CD1c-positive myeloid dendritic cell (primary cell): ENCODE measurements at regions not wholly inside any gene's neighbourhood (a gene's known extent, or its start where the extent isn't known, plus 50 kb on each side); places are given as distances from the start of the nearest gene placed in this dataset.
"Not testable (repeated sequence)": the region's sequence is repeated elsewhere in the genome, so short reads cannot be mapped to it uniquely, and the experiment has no call there.

Source experiments
- DNase-seq: peaks from one replicate; pipeline ENCODE4 v3.0.0-alpha.2; 2016; ENCODE audit errors: extremely low spot score

DNA sequence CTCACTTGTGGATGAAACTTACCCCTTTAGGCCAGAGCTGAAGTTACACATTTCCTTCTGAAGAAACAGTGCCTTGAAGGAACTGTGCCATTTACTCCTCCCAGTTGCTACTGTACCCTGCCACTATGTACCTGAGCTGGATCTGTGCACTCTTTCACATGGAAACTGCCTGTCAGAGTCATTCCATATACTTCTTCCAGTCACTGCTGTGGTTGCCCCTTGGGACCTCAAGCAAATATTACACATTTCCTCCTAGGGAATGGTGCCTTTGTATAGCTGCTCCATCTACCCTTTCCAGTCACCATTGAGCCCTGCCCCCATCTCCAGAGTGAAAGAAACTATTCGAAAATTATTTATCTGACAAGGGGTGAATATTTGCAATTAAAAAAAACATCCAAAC is 1328.3 kb downstream of the TECRL start:
- DNase-seq, result no peak

DNA sequence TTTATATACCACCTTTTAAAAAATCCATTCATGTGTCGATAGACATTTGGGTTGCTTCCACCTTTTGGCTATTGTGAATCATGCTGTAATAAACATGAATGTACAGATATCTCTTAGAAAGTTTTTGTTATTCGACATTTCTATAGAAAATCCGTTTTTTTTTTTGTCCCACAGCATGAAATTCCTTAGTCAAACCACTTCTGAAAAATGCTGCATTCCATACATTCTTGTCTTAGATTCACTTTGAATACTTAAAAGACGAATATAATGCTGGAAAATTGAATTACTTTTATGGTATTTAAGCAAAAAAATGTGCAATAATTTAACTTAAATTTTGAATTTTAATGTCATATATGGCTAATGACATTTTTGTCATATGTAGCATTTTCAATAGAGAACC is 1345.5 kb downstream of the TECRL start:
- DNase-seq, result no peak

DNA sequence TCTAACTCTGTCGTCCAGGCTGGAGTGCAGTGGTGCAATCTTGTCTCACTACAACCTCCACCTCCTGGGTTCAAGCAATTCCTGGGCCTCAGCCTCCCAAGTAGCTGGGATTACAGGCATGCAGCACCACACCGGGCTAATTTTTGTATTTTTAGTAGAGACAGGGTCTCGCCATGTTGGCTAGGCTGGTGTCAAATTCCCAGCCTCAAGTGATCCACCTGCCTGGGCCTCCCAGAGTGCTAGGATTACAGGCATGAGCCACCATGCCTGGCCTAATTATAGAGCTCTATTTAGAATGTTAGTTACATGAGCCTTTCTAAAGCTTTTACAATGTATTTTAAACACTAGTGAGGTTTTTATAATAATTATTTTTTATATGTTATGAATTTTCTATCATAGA is 1346.4 kb downstream of the TECRL start:
- DNase-seq, result not testable (repeated sequence)

DNA sequence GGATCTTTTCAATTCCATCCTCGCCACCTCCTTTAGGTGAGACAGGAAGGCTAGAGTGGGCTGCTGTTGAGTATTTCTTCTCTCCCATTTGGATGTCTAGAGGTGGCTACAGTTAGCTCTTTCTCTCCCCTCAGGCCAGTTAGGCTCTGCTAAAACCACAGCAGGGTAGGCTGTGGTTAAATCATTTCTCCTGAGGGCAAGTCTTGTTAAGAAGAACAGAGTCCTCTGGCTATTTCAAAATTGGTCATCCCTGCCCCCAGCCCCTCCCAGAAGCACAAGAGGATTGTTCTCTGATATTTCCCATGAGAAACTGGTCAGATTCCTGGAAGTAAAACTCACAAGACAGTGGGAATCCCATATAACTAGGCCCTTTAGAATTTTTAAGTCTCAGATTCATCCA is 1359.5 kb downstream of the TECRL start:
- no peak for DNase-seq

DNA sequence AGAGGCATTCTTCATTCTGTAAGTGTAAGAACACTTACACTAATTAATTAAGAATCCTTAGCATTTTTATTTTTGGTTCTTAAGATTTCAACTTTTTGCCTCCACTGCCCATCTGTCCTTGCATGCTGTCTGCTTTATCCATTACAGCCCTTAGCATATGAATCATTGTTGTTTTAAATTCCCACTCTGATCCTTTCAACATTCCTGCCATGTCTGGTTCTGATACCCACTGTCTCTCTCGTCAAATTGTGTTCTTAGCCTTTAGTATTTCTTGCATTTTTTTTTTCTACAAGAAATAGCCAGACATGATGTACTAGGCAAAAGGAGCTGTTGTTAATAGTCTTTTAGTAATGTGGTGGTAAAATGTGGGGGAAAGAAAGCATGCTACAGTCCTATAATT is 1360.0 kb downstream of the TECRL start:
- DNase-seq, result no peak

DNA sequence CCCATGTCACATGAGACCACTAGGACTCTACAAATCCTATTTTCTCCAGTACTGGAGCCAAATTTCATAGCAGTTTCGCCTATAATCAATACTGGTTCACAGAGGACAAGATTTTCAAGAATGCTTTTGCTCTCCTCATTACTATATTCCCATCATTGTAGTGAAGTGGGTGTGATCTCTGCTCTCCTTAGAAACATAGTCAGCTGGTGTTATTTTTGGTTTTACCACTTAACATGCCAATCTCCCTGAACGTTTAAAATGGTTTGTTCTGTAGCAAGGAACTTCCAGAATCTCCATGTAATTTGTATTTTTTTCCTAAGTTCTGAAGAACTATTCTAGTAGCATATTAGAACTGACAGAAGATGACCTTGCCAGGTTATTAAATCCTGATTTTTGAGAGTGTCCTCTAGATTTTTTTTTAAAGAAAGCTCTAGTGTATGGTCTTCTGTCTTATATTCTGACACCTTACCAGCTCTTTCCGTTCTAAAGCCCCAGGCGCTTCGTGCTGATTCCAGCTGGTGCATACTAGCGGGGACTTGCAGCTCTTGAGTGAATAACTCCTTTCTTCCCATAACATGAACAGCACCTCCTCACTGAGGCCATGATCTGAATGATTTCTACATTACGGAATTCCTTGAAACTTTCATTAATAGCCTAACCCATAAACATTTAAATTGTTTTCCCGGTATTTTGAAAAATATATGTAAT is 1372.9 kb downstream of the TECRL start:
- no peak for DNase-seq

DNA sequence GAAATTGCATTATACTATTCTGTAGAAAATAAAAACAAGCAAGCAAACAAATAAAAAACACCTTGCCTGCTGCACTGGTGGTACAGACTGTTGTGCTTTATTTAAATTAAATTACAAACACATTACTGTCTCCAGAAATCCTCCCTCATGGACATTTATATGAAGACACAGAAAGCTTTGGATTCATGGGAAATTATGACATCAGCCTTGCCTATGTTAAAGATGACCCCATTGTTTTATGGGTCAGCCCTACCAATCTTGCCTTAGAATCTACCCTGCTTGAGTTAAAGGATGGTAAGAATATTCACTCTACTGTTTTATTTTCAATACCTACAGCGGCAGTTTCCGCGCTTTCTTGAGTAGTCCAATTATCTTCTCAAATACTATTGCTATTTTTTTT is 1379.9 kb downstream of the TECRL start:
- DNase-seq, result no peak

DNA sequence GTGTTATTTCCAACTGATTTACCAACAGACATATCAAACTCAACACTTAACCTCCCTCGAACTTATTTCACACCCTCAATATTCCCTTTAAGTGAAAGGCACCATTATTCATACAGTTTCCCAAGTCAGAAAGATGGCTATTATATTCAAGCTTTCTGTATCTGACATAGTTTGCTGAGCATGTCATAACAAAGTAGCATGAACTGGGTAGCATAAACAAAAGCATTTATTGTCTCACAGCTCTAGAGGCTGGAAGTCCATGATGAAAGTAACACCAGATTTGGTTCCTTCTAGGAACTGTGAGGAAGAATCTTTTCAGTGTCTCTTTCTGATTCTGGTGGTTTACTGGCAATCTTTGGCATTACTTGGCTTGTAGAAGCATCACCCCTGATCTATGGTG is 1388.6 kb downstream of the TECRL start:
- no peak for DNase-seq

DNA sequence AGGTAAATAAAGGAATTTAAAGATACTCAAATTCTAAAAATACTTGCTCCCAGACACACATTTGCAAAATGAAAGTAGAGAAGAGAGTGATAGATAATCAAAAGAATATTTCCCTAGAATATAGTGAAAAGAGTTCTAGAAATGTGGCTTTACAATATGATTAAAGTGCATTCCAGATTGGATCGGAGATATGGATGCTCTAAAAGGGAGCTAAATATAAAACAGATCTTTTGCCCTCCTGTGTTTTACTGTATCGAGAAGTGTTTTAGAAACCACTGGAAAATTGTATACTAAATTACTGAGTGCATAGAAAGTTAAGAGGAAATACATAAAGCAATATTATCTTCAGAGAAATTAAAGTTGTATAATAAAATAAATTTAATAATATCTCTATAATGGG is 1392.0 kb downstream of the TECRL start:
- no peak for DNase-seq

DNA sequence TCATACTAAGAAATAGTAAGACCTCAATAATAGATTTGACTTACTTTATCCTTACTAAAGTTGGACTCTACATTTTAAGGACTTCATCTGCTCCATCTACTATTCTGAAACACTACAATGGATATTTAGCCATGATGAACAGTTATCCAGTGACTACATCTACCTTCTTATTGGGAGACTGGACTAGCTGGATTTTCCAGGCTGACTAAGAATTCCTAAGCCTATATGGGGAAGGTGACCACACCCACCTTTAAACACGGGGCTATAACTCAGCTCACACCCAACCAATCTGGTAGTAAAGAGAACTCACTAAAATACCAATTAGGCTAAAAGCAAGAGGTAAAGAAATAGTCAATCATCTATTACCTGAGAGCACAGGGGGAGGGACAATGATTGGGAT is 1438.4 kb downstream of the TECRL start:
- DNase-seq, result no peak

DNA sequence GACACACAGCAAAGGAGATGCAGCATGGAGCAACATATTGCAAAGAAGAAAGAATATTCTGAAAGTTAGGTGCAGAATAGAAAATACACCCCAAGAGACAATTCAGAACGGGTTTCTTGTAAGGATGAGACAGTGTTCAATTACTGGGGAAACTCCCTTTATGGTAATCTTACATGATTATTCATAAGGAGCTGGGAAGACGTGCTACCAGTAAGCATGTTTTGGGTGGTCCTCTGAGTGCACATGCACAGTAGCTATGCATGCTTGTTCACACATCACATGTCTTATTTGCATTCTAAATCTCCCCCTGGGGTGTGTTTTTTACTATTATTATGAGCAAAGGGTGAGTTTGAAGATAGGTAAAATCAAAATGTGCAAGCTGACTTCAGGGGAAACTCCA is 1448.8 kb downstream of the TECRL start:
- DNase-seq, result no peak

DNA sequence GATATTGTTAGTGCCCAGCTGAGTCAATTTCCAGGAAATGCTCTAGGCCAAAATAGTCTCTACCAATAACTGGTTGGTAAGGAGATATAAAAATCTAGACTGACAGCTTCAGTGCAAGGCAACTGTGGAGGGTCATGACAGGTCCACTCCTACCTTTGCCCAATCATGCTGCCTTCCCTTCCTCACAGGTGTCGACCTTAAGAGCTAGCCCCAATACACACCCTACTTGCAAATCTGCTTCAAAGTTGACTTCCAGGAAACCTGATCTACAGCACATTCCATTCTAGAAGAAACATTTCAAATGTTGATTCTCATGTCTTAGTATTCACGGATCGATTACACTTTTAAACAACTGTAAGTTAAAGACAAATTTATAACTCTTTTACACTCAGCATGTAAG is 1455.5 kb downstream of the TECRL start:
- DNase-seq, result no peak

DNA sequence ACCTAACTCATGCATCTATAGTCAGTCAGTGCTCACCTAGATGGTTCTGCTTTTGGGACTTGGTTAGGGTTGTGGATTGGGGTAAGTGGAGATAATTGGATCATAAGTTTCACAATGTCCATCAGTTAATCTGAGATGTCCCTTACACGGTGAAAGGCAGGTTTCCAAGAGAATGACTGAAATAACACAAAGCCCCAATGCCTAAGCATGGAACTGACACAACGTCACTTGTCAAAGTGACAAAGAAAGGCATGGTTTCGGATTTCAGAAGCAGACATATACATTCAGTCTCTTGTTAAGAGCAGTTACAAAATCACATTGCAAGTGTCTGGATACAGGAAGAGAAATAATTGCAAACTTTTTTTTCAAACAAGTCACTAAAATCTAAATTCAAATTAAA is 1456.9 kb downstream of the TECRL start:
- no peak for DNase-seq

DNA sequence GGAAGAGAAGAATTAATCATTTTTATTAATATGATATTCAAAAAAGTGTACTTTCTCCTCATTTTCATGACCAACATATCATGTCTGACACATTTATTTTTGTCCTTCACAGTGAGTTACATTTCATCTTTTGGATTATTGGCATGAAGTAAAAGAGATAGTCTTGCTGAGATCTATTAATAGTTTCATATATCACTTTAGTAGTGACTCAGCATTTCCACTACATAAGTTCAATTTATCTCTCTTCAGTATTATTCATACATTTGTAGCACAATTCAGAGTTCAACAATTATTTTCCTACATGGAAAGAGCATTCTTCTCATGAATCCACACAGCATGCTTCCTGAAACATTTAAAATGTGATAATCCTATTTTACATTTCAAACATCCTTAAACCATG is 1461.1 kb downstream of the TECRL start:
- no peak for DNase-seq

DNA sequence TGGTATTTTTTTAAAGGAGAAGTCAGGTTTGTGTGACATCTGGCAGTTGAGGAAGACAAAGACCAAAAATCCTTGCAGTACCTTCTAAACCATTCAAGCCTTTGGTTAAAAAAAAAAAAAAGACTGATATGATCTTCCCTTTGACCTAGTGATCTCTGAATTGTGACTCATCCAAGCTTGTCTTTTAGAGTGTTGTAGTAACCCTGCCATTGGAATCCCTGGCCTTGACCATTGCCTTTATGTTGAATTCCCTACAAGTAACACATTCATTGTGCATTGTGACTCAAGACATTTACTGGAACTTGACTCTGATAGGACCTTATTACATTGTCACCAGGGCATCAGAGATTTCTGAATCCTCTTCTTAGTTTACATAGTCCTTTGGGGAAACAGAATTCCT is 1469.0 kb downstream of the TECRL start:
- DNase-seq, result no peak

DNA sequence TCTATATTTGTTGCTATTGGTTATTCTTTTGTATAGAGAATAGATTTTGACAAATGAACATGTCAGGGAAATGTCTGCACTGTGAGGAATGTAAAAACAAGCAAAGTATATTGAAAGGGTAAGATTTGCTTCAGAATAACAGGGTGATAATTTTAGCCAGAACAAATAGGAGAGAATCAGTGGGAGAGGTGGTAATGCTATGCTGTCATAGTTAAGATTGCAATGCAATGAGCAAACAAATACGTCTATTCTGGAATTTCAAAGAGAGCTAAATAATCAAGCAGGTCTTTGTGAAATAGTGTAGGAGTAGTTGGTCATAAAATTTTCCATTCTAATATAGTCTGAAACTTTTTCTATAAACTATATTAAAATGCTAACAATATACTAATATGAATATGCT is 1478.4 kb downstream of the TECRL start:
- no peak for DNase-seq

DNA sequence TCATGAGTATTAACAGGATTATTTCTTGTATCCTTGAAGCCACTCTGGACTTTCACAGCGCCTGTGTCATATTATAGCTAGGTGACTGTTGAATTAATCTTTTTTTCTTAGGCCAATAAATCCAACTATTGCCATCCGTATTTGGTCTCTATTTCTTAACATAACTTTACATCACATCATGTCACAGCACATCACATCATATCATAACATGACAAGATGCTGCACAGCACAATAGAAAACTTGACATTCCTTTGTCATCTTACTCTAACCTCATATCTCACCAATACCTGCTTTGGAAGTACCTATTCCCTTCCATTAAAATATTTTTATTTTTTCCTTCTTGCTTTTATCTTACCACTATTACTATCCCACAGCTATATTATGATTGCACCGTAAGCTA is 1480.8 kb downstream of the TECRL start:
- DNase-seq, result no peak

DNA sequence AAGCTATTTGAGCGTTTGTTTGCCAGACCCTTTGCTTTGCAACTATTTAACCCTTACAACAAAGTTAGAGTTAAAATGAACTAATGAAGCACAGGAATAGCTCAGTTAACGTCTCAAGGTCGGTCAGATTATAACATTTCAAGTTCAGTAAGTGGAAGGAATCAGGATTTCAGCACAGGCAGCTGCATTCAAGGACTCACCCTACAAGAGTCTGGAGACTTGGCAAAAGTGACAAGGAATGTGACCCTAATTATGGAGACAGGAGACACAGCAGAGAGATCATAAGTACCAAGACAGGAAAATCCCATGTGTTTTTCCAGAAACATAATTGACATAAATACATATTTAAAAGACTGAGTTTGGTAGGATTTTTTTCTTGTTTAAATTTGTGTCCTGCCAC is 1481.7 kb downstream of the TECRL start:
- no peak for DNase-seq

DNA sequence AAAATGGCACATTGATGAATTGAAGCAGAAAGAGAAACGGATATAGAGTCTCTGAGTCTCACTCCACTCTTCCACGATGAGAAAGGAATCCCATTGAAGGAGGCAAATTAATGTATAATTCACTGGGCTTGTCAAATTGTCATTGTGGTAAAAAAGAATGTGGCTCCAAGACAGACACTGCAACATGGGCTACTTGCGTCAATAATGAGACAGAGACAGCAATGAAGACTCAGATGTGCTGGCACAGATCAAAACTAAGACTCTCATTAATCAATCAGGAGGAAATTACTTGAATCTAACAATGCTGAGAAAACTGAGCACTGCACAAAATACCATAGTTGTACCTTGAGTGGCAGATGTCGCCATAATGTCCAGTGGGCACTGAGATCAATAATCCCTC is 1485.5 kb downstream of the TECRL start:
- no peak for DNase-seq

DNA sequence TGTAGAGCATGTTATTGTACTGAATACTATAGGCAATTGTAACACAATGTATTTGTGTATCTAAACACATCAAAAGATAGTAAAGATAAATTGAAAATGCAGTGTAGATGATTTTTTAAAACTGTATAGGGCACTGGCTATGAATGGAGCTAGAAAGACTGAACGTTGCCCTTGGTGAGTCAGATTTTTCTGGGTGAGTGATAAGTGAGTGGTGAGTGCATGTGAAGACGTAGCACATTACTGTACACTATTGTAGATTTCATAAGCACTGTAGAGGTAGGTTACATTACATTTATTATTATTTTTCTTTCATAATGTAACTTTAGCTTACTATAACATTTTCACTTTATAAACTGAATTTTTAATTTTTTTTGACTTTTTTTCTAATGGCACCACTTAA is 1491.6 kb downstream of the TECRL start:
- no peak for DNase-seq

DNA sequence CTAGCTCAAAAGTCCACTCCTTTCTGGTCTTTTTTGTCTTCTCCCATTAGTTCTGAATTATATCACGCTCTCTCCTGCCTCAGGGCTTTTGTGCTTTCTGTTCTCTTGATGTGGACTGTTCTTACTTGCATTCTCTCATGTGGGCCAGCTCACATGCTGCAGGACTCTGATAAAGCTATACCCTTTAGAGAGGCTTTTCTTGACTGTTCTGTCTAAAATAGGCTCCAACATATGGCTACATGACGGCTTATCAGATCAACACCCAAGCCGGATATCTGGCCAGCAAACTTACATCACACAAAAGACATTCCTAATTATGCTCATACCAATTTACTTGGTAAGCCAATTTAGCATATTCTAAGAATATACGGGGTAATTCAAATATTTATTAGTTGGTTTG is 1494.5 kb downstream of the TECRL start:
- no peak for DNase-seq

DNA sequence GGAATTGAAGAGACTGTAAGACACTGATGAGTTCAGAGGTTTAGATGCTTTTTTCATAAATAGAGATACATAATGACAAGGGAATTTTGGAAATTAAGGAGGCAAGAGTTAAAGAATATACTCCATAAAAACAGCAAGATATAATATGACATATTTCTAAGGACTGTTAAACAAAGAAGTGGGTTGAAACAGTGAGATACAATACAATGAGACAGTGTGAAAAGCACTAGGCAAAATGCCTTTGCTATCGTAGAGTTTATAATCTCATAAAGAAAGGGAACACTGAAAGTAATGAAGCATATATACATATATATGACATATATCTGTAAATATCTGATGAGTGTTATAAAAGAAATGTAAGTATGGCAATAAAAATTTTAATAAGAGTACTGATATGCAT is 1496.2 kb downstream of the TECRL start:
- DNase-seq, result no peak

DNA sequence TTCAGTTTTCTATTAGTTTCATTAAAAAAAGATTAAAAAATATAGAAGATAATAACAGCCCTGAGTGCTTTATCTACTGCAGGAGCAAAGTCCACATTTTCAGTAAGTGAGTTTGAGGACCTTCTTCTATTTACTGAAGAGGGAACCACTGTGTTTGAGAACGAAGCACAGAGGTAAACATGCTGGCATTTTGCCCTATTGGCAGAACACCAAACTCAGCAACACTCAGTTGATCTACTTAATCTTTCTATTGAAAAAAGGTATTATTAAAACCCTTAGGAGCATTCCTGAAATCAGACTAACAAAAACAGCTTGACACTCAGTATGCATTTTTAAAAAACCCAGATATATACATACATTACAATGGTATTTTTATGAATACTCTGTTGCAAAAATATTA is 1496.7 kb downstream of the TECRL start:
- DNase-seq, result no peak

DNA sequence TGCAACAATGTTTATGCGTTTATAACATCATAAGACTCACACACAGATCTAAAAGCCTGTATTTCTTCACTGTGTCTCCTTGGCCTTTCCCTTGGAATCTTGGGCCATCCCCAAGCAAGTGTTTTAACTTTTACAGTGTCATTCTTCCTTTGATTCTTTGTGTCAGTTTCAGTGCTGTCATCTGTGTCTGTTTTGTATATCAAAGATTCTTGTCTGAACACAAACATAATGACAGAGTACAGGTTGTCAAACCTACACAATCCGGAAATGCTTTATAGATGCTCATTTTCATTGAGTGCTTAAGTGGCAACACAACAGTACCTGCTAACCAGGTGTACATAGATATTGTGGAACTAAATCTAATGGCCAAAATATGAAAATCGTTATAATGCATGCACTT is 1500.0 kb downstream of the TECRL start:
- DNase-seq, result no peak

DNA sequence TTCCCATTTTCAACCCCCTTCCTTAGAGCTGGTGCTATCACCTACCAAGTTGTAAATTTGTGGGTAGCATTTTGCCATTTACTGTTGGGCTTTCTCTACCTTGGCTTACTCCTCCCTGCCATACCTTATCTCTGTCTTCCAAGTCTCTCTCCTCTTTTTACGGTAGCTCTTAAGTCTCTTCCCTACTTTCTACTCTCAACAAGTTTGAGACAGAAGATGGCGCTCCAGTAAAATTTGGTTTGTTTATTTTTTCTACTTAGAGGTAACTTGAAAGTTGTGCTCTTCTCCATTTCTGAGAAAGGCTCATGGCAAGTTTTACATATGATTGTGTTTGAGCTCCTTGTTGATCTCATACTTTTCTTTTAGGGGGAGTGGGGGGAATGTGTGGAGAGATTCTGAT is 1508.1 kb downstream of the TECRL start:
- DNase-seq, result no peak
